ENCODE measurements at regions not wholly inside any gene's neighbourhood (a gene's known extent, or its start where the extent isn't known, plus 50 kb on each side); places are given as distances from the start of the nearest gene placed in this dataset.
"Not testable (repeated sequence)": the region's sequence is repeated elsewhere in the genome, so short reads cannot be mapped to it uniquely, and the experiment has no call there.

GRCh38 chr12:25872137-25872536 lies 86.3 kb upstream of the RASSF8 start:
- DNase-seq (ENCODE audit: low spot score): no peak

DNA sequence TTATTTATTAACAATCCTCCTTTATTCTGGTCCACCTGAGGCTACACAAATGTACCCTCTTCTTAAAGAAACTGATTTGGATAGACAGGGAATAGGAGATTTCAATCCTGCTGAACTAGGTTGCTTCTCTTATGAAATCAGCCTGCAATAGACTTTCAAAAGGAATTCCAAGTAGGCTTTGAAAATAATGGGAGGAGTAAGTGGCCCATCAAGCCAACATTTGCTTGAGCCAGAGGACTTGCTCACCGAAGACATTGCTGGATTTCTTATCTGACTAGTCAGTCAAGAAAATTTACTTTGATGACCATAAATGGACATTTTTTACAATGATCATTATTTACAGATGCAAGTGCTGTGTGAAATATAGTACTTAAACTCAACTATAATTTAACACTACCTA lies 82.8 kb upstream of the RASSF8 start:
- no peak for DNase-seq (ENCODE audit: low spot score)

GRCh38 chr12:25876383-25877045 lies 82.0 kb upstream of the RASSF8 start:
- DNase-seq (ENCODE audit: low spot score): no peak

DNA sequence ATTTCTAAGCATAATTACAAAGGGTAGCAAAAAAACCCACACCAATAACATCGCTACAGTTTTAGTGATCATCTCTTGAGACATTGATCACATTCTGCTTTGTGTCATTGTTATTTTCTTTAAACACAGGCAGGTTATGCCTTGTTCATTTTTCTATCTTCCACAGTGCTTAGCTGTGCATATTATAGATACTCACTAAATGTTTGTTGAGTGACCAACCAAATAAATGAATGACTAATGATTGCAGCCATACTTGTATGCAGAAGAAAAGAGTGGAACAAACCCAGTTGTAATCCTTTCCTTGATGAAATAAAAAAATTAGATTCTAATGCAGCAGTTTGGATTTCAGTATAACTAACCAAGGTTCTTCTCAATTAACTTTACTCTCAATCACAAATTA lies 81.0 kb upstream of the RASSF8 start:
- no peak for DNase-seq (ENCODE audit: low spot score)

DNA sequence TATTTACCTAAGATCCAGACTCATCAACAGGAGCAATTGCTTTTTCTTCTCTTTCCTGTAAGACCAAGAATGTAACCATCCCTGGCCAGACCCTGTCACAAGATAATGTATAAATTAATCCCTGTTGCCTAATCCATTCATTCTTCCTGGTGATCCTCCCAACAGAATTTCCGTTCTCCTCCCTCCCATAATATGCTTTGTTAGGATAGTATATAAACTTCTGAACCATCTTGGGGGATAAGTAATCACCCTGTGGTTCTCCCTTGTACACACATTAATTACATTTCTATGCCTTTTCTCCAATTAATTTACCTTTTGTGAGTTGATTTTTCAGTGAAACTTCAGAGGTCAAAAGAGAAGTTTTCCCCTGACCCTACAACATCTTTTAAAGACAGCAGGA lies 76.2 kb upstream of the RASSF8 start:
- no peak for DNase-seq (ENCODE audit: low spot score)

DNA sequence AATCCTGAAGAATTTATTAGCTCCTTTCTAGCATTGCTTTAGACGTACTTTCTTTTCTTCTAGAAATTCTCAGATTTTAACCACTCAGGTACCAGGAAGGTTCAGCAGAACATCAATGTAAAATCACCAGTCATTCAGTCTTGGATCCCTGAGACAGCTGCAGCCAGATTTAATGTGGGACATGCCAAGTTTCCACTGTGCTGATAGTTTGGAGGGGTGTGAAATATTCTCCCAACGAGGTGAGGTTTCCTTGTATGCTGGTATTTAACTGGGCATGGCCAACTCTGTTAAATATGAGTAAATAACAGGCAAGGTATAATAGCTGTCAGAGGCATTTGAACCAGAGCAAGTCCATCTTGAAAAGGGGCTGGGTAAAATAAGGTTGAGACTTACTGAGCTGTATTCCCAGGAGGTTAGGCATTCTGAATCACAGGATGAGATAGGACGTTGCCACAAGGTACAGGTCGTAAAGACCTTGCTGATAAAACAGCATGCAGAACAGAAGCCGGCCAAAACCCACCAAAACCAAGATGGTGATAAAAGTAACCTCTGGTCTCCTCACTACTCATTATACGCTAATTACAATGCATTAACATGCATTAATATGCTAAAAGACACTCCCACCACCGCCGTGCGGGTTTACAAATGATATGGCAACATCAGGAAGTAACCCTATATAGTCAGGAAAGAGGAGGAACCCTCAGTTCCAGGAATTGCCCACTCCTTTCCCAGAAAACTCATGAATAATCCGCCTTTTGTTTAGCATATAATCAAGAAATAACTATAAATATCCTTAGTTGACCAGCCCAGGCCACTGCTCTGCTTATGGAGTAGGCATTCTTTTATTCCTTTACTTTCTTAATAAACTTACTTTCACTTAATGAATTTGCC lies 75.2 kb upstream of the RASSF8 start:
- no peak for DNase-seq (ENCODE audit: low spot score)

GRCh38 chr12:25884024-25884919 lies 74.2 kb upstream of the RASSF8 start:
- DNase-seq (ENCODE audit: low spot score): no peak

GRCh38 chr12:25884920-25885234 lies 73.6 kb upstream of the RASSF8 start:
- DNase-seq (ENCODE audit: low spot score): no peak

- DNase-seq (ENCODE audit: low spot score): no peak
Measured at GRCh38 chr12:25886396-25886795, 72.1 kb upstream of the RASSF8 start.

DNA sequence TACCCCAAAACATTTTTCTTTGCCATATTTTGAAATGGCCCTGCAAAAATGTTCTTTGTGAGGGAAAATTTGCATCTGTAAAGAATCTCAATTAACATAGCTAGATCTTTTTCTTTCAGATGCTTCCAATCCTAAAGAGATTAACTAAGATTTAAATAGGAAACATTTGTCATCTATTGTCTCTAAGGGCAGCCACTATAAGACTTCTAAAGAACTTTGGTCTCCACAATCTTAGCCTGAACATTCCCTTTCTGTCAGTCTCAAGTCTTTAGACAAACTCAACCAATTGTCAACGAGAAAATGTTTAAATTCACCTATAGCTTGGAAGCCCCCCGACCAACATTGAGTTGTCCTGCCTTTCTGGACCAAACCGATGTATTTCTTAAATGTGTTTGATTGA lies 71.1 kb upstream of the RASSF8 start:
- no peak for DNase-seq (ENCODE audit: low spot score)

- no peak for DNase-seq (ENCODE audit: low spot score)
Measured at GRCh38 chr12:25889185-25889584, 69.3 kb upstream of the RASSF8 start.

DNA sequence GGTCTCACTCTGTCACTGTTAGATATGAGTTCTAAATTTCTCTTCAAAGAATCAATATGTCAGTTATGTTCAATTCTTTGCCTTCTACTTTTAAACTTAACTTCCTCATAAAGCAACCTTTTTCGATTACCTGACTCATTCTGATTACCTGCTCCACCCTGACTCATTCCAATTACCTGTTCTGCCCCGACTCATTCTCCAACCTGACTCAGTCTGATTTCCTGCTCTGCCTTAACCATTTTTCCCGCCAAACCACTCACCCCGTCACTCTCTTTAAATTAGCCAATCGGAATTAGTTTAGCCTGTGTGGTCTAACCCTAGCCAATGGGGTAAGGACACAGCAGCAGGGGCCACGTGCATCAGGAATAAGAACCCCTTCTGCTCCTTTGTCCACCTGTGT lies 67.4 kb upstream of the RASSF8 start:
- not testable (repeated sequence) for DNase-seq (ENCODE audit: low spot score)

- DNase-seq (ENCODE audit: low spot score): no peak
Measured at GRCh38 chr12:25894759-25895158, 63.7 kb upstream of the RASSF8 start.

DNA sequence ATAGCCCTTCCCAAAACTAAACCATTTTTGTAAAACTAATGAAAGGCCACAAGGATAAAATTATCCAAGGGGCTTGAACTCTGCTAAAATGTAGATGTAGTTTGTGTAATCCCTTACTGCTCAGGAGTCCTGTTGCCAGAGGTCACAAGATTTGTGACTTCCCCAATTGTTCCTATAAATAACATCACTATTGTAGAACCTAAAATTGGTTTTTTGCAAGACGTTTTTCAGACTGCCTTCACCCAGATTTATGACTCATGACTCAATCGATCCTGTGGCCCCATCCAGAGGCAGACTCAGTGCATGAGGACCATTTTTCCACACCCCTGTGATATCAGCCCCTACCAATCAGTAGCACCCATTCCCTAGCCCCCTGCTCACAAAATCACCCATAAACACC lies 61.5 kb upstream of the RASSF8 start:
- no peak for DNase-seq (ENCODE audit: low spot score)

- no peak for DNase-seq (ENCODE audit: low spot score)
Measured at GRCh38 chr12:25903603-25904245, 54.8 kb upstream of the RASSF8 start.

GRCh38 chr12:25904442-25904841 lies 54.0 kb upstream of the RASSF8 start:
- no peak for DNase-seq (ENCODE audit: low spot score)

GRCh38 chr12:25906651-25907340 lies 51.7 kb upstream of the RASSF8 start:
- DNase-seq (ENCODE audit: low spot score): no peak
